ENCODE measurements at regions not wholly inside any gene's neighbourhood (a gene's known extent, or its start where the extent isn't known, plus 50 kb on each side); places are given as distances from the start of the nearest gene placed in this dataset.
"Not testable (repeated sequence)": the region's sequence is repeated elsewhere in the genome, so short reads cannot be mapped to it uniquely, and the experiment has no call there.

DNA sequence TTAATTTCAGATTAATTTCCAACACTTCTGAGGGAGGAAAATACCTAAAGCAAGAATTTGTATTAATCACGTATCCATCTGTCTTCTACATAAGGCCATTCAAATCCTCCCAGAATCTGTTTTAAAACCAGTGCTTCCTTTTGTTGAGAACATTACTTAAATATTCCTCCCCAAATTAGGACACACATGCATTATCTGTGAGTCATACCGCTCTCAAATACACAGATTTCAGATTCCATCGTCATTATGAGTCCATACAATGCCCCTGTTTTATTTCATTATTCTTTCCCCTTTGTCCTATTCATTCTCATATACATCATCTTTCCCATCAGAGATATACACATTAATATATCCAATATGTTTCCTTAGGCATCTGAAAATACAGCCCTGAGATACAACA lies 57.3 kb upstream of the PRSS12 start:
- ChIA-PET CTCF (no interaction called here), POLR2A (no interaction called here)
- ATAC-seq (no peak), DNase-seq (no peak)
- Mint-ChIP-seq H3K4me3 (no peak overlapping the region), H3K36me3 (no peaks in the 10 kb centered on the region), H3K4me1 (no peaks in the 10 kb centered on the region), H3K9me3 (peaks cover 0 to 12% (median 2%) of the 10 kb centered on the region in 11 donors), H3K27me3 (peaks cover 0 to 16% (median 5%) of the 10 kb centered on the region in 5 donors), H3K27ac (no peak overlapping the region)
- Histone ChIP-seq H3K9me3 (ENCODE audit: control insufficient read depth in 2 of 3, low read length in 3 of 3) (no peaks in the 10 kb centered on the region), H3K4me3 (ENCODE audit: low read length) (no peak overlapping the region), H3K4me1 (ENCODE audit: control insufficient read depth in 2 of 2, insufficient read depth in 2 of 2, low read length in 2 of 2) (no peaks in the 10 kb centered on the region), H3K27me3 (ENCODE audit: control insufficient read depth in 2 of 2, insufficient read depth in 2 of 2, low read length in 2 of 2) (no peaks in the 10 kb centered on the region), H3K36me3 (ENCODE audit: control insufficient read depth in 2 of 3, insufficient read depth in 3 of 3, low read length in 3 of 3) (no peaks in the 10 kb centered on the region), H3K27ac (ENCODE audit: low read depth, low read length) (no peak overlapping the region)
- intact Hi-C loops (cut with micrococcal nuclease) = no loop called here

DNA sequence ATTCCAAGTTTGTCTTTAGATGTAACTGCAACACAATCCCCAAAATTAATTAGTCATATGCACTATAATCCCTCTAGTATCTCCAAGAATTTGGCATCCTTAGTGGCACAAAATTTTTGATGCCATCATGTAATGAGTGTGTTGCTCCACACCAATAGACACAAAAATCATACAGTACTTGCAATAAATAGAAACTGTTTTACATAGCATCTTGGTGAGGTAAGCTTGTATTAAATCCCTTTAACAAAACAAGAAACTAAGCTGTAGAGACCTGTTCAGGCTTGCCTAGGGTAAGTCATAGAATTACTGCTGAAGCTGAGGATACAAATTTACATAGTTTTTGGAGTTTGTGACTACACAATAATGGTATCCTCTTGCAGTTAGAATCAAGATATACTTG lies 64.5 kb upstream of the PRSS12 start:
- intact Hi-C loops (cut with micrococcal nuclease) = no loop called here
- Mint-ChIP-seq H3K27me3 (peaks cover 0 to 7% (median 5%) of the 10 kb centered on the region in 5 donors), H3K4me1 (no peaks in the 10 kb centered on the region), H3K4me3 (no peak overlapping the region), H3K27ac (no peak overlapping the region), H3K36me3 (no peaks in the 10 kb centered on the region), H3K9me3 (peaks cover 0 to 3% (median 0%) of the 10 kb centered on the region in 11 donors)
- CTCF ChIA-PET = no interaction called here
- Histone ChIP-seq H3K9me3 (ENCODE audit: control insufficient read depth in 2 of 3, low read length in 3 of 3) (no peaks in the 10 kb centered on the region), H3K4me1 (ENCODE audit: control insufficient read depth in 2 of 2, insufficient read depth in 2 of 2, low read length in 2 of 2) (no peaks in the 10 kb centered on the region), H3K27me3 (ENCODE audit: control insufficient read depth in 2 of 2, insufficient read depth in 2 of 2, low read length in 2 of 2) (no peaks in the 10 kb centered on the region), H3K36me3 (ENCODE audit: control insufficient read depth in 2 of 3, insufficient read depth in 3 of 3, low read length in 3 of 3) (no peaks in the 10 kb centered on the region), H3K27ac (ENCODE audit: low read depth, low read length) (no peak overlapping the region), H3K4me3 (ENCODE audit: low read length) (no peak overlapping the region)
- DNase-seq (no peak), ATAC-seq (no peak)
- POLR2A ChIA-PET = no interaction called here

DNA sequence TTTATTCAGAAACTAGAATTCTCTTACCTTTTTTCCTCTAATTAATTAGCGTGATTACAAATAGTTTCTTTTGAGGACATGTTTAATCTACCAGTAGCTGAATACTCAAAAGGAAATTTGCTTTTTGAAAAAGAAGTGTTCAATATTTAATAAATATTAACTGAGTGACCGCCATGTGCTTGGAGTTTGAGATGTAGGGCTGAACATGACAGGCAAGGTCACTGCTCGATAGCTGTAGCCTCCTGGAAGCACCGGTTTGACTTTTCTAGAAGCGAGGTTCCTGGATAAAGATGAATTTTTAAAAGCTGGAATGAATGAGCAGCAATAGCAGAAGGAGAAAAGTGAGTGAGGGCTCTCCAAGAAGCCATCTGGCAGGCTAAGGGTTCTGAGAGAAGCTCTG lies 65.0 kb upstream of the PRSS12 start:
- POLR2A ChIA-PET, H3K4me3 Mint-ChIP-seq: not testable (repeated sequence)

DNA sequence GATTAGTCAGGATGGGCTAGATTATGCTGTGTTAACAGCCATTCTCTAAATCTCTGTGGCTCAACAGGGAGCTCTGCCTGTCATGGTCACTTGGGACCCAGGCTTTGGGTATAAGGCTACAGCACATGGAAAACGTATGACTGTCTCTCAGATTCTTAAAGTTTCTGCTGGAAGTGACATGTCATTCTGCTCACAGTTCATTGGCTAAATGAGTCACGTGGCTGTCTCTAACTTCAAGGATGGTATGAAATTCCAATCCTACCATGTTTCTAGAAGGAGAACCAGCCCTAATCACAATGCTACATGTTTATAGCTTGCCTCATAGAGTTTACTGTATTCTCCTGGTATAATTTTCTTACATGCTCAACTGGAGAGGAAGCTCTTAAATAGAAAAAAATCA lies 65.6 kb upstream of the PRSS12 start:
- H3K27me3 ChIP-seq (ENCODE audit: control insufficient read depth in 2 of 2, insufficient read depth in 2 of 2, low read length in 2 of 2); H3K27ac ChIP-seq (ENCODE audit: low read depth, low read length); ATAC-seq; H3K4me1 ChIP-seq (ENCODE audit: control insufficient read depth in 2 of 2, insufficient read depth in 2 of 2, low read length in 2 of 2); H3K4me1 Mint-ChIP-seq; H3K9me3 ChIP-seq (ENCODE audit: control insufficient read depth in 2 of 3, low read length in 3 of 3); H3K4me3 Mint-ChIP-seq; H3K36me3 ChIP-seq (ENCODE audit: control insufficient read depth in 2 of 3, insufficient read depth in 3 of 3, low read length in 3 of 3); intact Hi-C loops (cut with micrococcal nuclease); POLR2A ChIA-PET; H3K9me3 Mint-ChIP-seq; H3K27me3 Mint-ChIP-seq; DNase-seq; CTCF ChIA-PET; H3K27ac Mint-ChIP-seq; H3K36me3 Mint-ChIP-seq; H3K4me3 ChIP-seq (ENCODE audit: low read length): not testable (repeated sequence)

More for the DNA sequence above, 65.0 kb upstream of the PRSS12 start:
- H3K9me3 Mint-ChIP-seq; H3K36me3 Mint-ChIP-seq; ATAC-seq; H3K27me3 ChIP-seq (ENCODE audit: control insufficient read depth in 2 of 2, insufficient read depth in 2 of 2, low read length in 2 of 2); DNase-seq; H3K27me3 Mint-ChIP-seq; H3K4me1 Mint-ChIP-seq; H3K27ac ChIP-seq (ENCODE audit: low read depth, low read length); H3K27ac Mint-ChIP-seq; H3K4me1 ChIP-seq (ENCODE audit: control insufficient read depth in 2 of 2, insufficient read depth in 2 of 2, low read length in 2 of 2); H3K4me3 ChIP-seq (ENCODE audit: low read length); CTCF ChIA-PET; H3K36me3 ChIP-seq (ENCODE audit: control insufficient read depth in 2 of 3, insufficient read depth in 3 of 3, low read length in 3 of 3); H3K9me3 ChIP-seq (ENCODE audit: control insufficient read depth in 2 of 3, low read length in 3 of 3); intact Hi-C loops (cut with micrococcal nuclease): not testable (repeated sequence)

DNA sequence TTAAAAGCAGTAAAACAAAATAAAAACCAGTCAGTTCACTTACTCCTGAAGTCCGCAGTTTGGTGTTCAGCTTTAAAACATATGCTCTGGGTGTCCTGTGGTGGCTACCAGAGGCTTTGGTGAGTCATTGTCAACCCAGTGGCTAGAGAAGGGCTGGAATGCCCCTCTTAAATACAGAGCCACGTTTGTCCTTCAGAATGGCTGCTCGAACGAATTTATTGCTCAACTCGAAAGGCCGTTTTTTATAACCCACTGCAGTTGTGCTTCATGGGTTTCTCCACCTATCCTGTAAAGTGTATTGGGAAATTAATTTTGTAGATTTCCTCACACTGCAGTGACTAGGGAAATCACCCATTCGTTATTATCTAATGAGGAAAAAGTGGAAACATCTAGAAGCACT lies 66.8 kb upstream of the PRSS12 start:
- ATAC-seq; H3K27ac ChIP-seq (ENCODE audit: low read depth, low read length); CTCF ChIA-PET; POLR2A ChIA-PET; H3K36me3 ChIP-seq (ENCODE audit: control insufficient read depth in 2 of 3, insufficient read depth in 3 of 3, low read length in 3 of 3); H3K4me1 ChIP-seq (ENCODE audit: control insufficient read depth in 2 of 2, insufficient read depth in 2 of 2, low read length in 2 of 2); intact Hi-C loops (cut with micrococcal nuclease); H3K9me3 Mint-ChIP-seq; H3K4me3 ChIP-seq (ENCODE audit: low read length); H3K36me3 Mint-ChIP-seq; H3K4me1 Mint-ChIP-seq; H3K27me3 Mint-ChIP-seq; DNase-seq; H3K9me3 ChIP-seq (ENCODE audit: control insufficient read depth in 2 of 3, low read length in 3 of 3); H3K27me3 ChIP-seq (ENCODE audit: control insufficient read depth in 2 of 2, insufficient read depth in 2 of 2, low read length in 2 of 2); H3K27ac Mint-ChIP-seq; H3K4me3 Mint-ChIP-seq: not testable (repeated sequence)

DNA sequence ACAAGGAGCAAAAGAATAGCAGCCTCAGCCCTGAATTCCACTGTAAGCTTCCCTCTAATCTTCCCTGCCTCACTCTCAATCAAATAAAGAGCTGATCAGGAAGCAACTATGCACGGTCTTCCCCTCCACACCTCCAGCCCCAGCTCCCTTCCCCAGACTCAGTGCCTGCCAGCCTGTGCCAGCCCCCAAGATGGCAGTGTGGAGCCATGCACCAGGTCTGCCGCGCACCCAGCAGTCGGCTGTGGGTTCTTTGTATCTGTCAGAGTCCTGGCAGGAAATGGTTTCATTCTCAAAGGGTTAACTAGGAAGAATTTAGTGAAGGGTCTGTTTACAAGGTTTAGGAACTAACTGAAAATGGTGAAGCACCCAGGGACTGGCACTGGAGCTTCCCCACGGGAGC lies 71.3 kb upstream of the PRSS12 start:
- H3K36me3 Mint-ChIP-seq; H3K4me1 ChIP-seq (ENCODE audit: control insufficient read depth in 2 of 2, insufficient read depth in 2 of 2, low read length in 2 of 2); H3K27ac ChIP-seq (ENCODE audit: low read depth, low read length); H3K36me3 ChIP-seq (ENCODE audit: control insufficient read depth in 2 of 3, insufficient read depth in 3 of 3, low read length in 3 of 3); H3K4me3 ChIP-seq (ENCODE audit: low read length); H3K27me3 ChIP-seq (ENCODE audit: control insufficient read depth in 2 of 2, insufficient read depth in 2 of 2, low read length in 2 of 2); H3K9me3 ChIP-seq (ENCODE audit: control insufficient read depth in 2 of 3, low read length in 3 of 3); POLR2A ChIA-PET; H3K4me1 Mint-ChIP-seq; ATAC-seq; intact Hi-C loops (cut with micrococcal nuclease); H3K9me3 Mint-ChIP-seq; CTCF ChIA-PET: not testable (repeated sequence)
- Mint-ChIP-seq H3K27me3 (peaks cover 0 to 16% (median 5%) of the 10 kb centered on the region in 5 donors), H3K27ac (peak overlapping the region in 1 of 9 donors; percentile 67), H3K4me3 (peak overlapping the region in 1 of 10 donors; percentile 55)
- DNase-seq = peak in 7 of 9 donors; percentile 1 to 32 (median 13)

DNA sequence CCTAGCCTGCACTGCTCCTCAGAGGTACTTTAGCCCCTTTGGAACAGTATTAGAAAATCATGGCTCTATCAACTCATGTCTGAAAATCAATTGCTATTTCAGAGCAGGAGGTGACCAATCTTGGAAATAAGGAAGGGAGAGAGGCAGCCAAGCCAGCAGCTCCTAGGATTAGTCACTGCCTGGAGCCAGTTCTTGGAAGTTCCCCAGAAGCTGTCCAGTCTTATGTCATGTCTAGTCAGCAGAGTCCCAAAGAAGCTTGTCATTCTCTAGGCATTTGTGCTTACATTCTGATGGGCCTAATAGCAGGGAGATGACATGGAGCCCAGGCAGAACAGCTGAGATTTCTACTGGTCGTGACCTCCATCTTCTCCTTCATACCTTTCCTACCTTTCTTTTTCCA lies 76.1 kb upstream of the PRSS12 start:
- H3K4me3 Mint-ChIP-seq; H3K27ac Mint-ChIP-seq; H3K36me3 ChIP-seq (ENCODE audit: control insufficient read depth in 2 of 3, insufficient read depth in 3 of 3, low read length in 3 of 3); H3K4me3 ChIP-seq (ENCODE audit: low read length); intact Hi-C loops (cut with micrococcal nuclease); H3K27me3 ChIP-seq (ENCODE audit: control insufficient read depth in 2 of 2, insufficient read depth in 2 of 2, low read length in 2 of 2); H3K27ac ChIP-seq (ENCODE audit: low read depth, low read length); POLR2A ChIA-PET; DNase-seq; ATAC-seq; CTCF ChIA-PET; H3K36me3 Mint-ChIP-seq; H3K4me1 Mint-ChIP-seq; H3K9me3 ChIP-seq (ENCODE audit: control insufficient read depth in 2 of 3, low read length in 3 of 3); H3K4me1 ChIP-seq (ENCODE audit: control insufficient read depth in 2 of 2, insufficient read depth in 2 of 2, low read length in 2 of 2); H3K9me3 Mint-ChIP-seq: not testable (repeated sequence)
- H3K27me3 Mint-ChIP-seq = peaks cover 0 to 13% (median 5%) of the 10 kb centered on the region in 5 donors
